ENCODE measurements at regions not wholly inside any gene's neighbourhood (a gene's known extent, or its start where the extent isn't known, plus 50 kb on each side); places are given as distances from the start of the nearest gene placed in this dataset.

GRCh38 chr7:91565499-91566401 is 301.5 kb downstream of the FZD1 start (continued):
- TF ChIP-seq CAMTA2 (CRISPR knock-in tag; IDR thresholded peaks at IDR 0.05; ENCODE audit: borderline replicate concordance), result no peak
- TF ChIP-seq XRCC5 (optimal IDR thresholded peaks at IDR 0.05; ENCODE audit: low read length), result peak; percentile 80
- no peak for TF ChIP-seq ZNF138 (CRISPR knock-in tag; IDR thresholded peaks at IDR 0.05; ENCODE audit: low read depth)
- TF ChIP-seq ZNF570 (CRISPR knock-in tag; IDR thresholded peaks at IDR 0.05; ENCODE audit: borderline replicate concordance), result no peak
- peak; percentile 90 for TF ChIP-seq NCOA2 (CRISPR knock-in tag; IDR thresholded peaks at IDR 0.05)
- peak; percentile 16; the same call in 1 of the 2 replicates for TF ChIP-seq DRAP1 (CRISPR knock-in tag; IDR thresholded peaks at IDR 0.05)
- TF ChIP-seq FOXJ3 (CRISPR knock-in tag; IDR thresholded peaks at IDR 0.05; ENCODE audit: borderline replicate concordance), result peak; percentile 85
- TF ChIP-seq ZBTB40 (IDR thresholded peaks at IDR 0.05), result no peak
- TF ChIP-seq ZBTB40 (CRISPR knock-in tag; IDR thresholded peaks at IDR 0.05), result no peak
- 0 out of 2 replicates have a peak, but pooled peaks have one; percentile 26 for TF ChIP-seq ZNF205 (CRISPR knock-in tag; IDR thresholded peaks at IDR 0.05)
- no peak for TF ChIP-seq ZFP36 (IDR thresholded peaks at IDR 0.05; ENCODE audit: borderline replicate concordance, low read depth, low read length, partially characterized antibody)
- no peak; the same call in 1 of the 2 replicates for TF ChIP-seq TOE1 (CRISPR knock-in tag; IDR thresholded peaks at IDR 0.05)
- TF ChIP-seq, protein P1, sequence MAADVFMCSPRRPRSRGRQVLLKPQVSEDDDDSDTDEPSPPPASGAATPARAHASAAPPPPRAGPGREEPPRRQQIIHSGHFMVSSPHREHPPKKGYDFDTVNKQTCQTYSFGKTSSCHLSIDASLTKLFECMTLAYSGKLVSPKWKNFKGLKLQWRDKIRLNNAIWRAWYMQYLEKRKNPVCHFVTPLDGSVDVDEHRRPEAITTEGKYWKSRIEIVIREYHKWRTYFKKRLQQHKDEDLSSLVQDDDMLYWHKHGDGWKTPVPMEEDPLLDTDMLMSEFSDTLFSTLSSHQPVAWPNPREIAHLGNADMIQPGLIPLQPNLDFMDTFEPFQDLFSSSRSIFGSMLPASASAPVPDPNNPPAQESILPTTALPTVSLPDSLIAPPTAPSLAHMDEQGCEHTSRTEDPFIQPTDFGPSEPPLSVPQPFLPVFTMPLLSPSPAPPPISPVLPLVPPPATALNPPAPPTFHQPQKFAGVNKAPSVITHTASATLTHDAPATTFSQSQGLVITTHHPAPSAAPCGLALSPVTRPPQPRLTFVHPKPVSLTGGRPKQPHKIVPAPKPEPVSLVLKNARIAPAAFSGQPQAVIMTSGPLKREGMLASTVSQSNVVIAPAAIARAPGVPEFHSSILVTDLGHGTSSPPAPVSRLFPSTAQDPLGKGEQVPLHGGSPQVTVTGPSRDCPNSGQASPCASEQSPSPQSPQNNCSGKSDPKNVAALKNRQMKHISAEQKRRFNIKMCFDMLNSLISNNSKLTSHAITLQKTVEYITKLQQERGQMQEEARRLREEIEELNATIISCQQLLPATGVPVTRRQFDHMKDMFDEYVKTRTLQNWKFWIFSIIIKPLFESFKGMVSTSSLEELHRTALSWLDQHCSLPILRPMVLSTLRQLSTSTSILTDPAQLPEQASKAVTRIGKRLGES (CRISPR knock-in tag; IDR thresholded peaks at IDR 0.05; ENCODE audit: borderline replicate concordance), result no peak
- no peak for TF ChIP-seq ZNF431 (CRISPR knock-in tag; IDR thresholded peaks at IDR 0.05; ENCODE audit: borderline replicate concordance, low read depth)
- no peak; the same call in 1 of the 2 replicates for TF ChIP-seq TBX2 (CRISPR knock-in tag; IDR thresholded peaks at IDR 0.05; ENCODE audit: borderline replicate concordance)

Data from HepG2 (cell line).